BLaER1 (cell line): ENCODE measurements at regions not wholly inside any gene's neighbourhood (a gene's known extent, or its start where the extent isn't known, plus 50 kb on each side); places are given as distances from the start of the nearest gene placed in this dataset.
"Not testable (repeated sequence)": the region's sequence is repeated elsewhere in the genome, so short reads cannot be mapped to it uniquely, and the experiment has no call there.

Experiments
- H3K27ac ChIP-seq: shearing (Covaris generic); formaldehyde crosslinking; 2 replicates; pipeline ENCODE4 v1.8.1; 2022
- H3K27me3 ChIP-seq: shearing (Covaris generic); formaldehyde crosslinking; 2 replicates; pipeline ENCODE4 v1.8.1; 2022
- H3K36me3 ChIP-seq: shearing (Covaris generic); formaldehyde crosslinking; 2 replicates; pipeline ENCODE4 v1.8.1; 2022
- H3K4me1 ChIP-seq: shearing (Covaris generic); formaldehyde crosslinking; 2 replicates; pipeline ENCODE4 v1.8.1; 2022
- H3K4me2 ChIP-seq: shearing (Covaris generic); formaldehyde crosslinking; 2 replicates; pipeline ENCODE4 v1.8.1; 2022
- H3K4me3 ChIP-seq: shearing (Covaris generic); formaldehyde crosslinking; 2 replicates; pipeline ENCODE4 v1.8.1; 2022
- H3K9ac ChIP-seq: shearing (Covaris generic); formaldehyde crosslinking; 2 replicates; pipeline ENCODE4 v1.8.1; 2022
- H3K9me3 ChIP-seq: shearing (Covaris generic); formaldehyde crosslinking; 2 replicates; pipeline ENCODE4 v1.8.1; 2022
- H4K20me1 ChIP-seq: shearing (Covaris generic); formaldehyde crosslinking; 2 replicates; pipeline ENCODE4 v1.8.1; 2022
- Cebpa-rat ChIP-seq: shearing (Covaris generic); IDR thresholded peaks from 2 replicates; pipeline ENCODE4 v1.8.1; 2022

DNA sequence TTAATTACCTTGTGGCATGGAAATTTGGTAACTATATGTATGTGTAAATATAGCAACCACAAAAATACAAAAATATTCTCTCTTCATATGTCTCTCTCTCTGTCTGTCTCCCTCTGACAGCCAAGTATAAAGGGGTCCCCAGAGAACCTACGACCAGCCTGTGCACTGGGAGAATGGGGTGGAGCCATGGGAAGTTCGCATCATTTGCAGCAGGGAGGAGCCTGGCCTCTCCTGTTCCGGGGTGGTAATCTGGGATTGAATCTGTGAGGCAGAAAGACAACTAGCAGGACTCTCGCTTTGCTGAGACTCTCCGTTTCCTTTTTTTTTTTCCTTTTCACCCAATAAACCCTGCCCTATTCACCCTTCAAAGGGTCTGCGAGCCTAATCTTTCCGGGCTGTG lies 1109.1 kb downstream of the HACE1 start:
- Histone ChIP-seq H3K27me3 (no peaks in the 10 kb centered on the region), H3K27ac (no peak overlapping the region), H3K36me3 (no peaks in the 10 kb centered on the region), H3K9me3 (no peaks in the 10 kb centered on the region), H4K20me1 (no peaks in the 10 kb centered on the region), H3K9ac (no peak overlapping the region), H3K4me3 (no peak overlapping the region), H3K4me2 (no peak overlapping the region), H3K4me1 (no peaks in the 10 kb centered on the region)
- no peak for TF ChIP-seq Cebpa-rat

DNA sequence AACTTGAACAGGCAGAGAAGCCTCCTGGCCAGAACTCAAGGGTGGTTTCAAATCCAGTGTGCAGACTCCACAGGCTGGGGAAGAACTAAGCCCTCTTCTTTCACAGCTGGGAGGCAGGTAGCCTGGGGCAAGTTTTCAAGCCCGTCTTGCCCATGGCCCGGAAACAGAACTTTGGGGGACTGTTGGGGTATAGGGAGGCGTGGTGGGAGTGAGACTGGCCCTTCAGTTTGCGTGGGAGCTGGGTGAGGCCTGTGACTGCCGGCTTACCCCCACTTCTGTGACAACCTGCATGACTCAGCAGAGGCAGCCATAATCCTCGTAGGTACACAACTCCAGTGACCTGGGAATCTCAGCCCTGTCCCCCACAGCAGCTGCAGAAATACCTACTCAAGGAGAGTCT lies 1125.7 kb downstream of the HACE1 start:
- no peaks in the 10 kb centered on the region for H3K9me3 ChIP-seq
- TF ChIP-seq Cebpa-rat: no peak
- no peaks in the 10 kb centered on the region for H3K36me3 ChIP-seq
- H3K27ac ChIP-seq: no peak overlapping the region
- no peaks in the 10 kb centered on the region for H3K27me3 ChIP-seq
- H3K4me3 ChIP-seq: no peak overlapping the region
- H3K9ac ChIP-seq: no peak overlapping the region
- 0 out of 2 replicates have a peak overlapping the region, but pooled peaks have one; percentile 17 for H3K4me2 ChIP-seq
- H3K4me1 ChIP-seq: peaks cover 12% of the 10 kb centered on the region; the same call in 1 of the 2 replicates
- H4K20me1 ChIP-seq: no peaks in the 10 kb centered on the region

GRCh38 chr6:103729658-103730057 lies 1130.1 kb downstream of the HACE1 start:
- no peaks in the 10 kb centered on the region for H4K20me1 ChIP-seq
- H3K27ac ChIP-seq: no peak overlapping the region
- H3K9me3 ChIP-seq: no peaks in the 10 kb centered on the region
- H3K9ac ChIP-seq: no peak overlapping the region
- H3K4me3 ChIP-seq: no peak overlapping the region
- H3K27me3 ChIP-seq: no peaks in the 10 kb centered on the region
- no peak for TF ChIP-seq Cebpa-rat
- no peaks in the 10 kb centered on the region for H3K36me3 ChIP-seq
- peaks cover 7% of the 10 kb centered on the region; the same call in 1 of the 2 replicates for H3K4me1 ChIP-seq
- H3K4me2 ChIP-seq: no peak overlapping the region

- no peaks in the 10 kb centered on the region for H3K27me3 ChIP-seq
- no peaks in the 10 kb centered on the region for H3K36me3 ChIP-seq
- TF ChIP-seq Cebpa-rat: no peak
- no peaks in the 10 kb centered on the region for H3K4me1 ChIP-seq
- H3K4me2 ChIP-seq: no peak overlapping the region
- H3K9ac ChIP-seq: no peak overlapping the region
- H4K20me1 ChIP-seq: no peaks in the 10 kb centered on the region
- no peak overlapping the region for H3K27ac ChIP-seq
- H3K4me3 ChIP-seq: no peak overlapping the region
- no peaks in the 10 kb centered on the region for H3K9me3 ChIP-seq
Measured at GRCh38 chr6:103723438-103724322, 1136.0 kb downstream of the HACE1 start.

- Histone ChIP-seq H3K4me1 (no peaks in the 10 kb centered on the region), H3K36me3 (no peaks in the 10 kb centered on the region), H3K27me3 (no peaks in the 10 kb centered on the region), H3K9ac (no peak overlapping the region), H3K9me3 (no peaks in the 10 kb centered on the region), H3K4me3 (no peak overlapping the region), H3K27ac (no peak overlapping the region), H4K20me1 (no peaks in the 10 kb centered on the region), H3K4me2 (no peak overlapping the region)
- no peak for TF ChIP-seq Cebpa-rat
Measured at GRCh38 chr6:103722683-103723082, 1137.0 kb downstream of the HACE1 start.

GRCh38 chr6:103721923-103722322 lies 1137.8 kb downstream of the HACE1 start:
- Histone ChIP-seq H3K9me3 (no peaks in the 10 kb centered on the region), H4K20me1 (no peaks in the 10 kb centered on the region), H3K4me3 (no peak overlapping the region), H3K36me3 (no peaks in the 10 kb centered on the region), H3K4me1 (no peaks in the 10 kb centered on the region), H3K27ac (no peak overlapping the region), H3K4me2 (no peak overlapping the region), H3K9ac (no peak overlapping the region), H3K27me3 (no peaks in the 10 kb centered on the region)
- no peak for TF ChIP-seq Cebpa-rat

GRCh38 chr6:103720393-103720792 lies 1139.3 kb downstream of the HACE1 start:
- no peak for TF ChIP-seq Cebpa-rat
- Histone ChIP-seq H3K4me1 (peaks cover 4% of the 10 kb centered on the region; the same call in 1 of the 2 replicates), H3K4me3 (no peak overlapping the region), H3K27ac (no peak overlapping the region), H4K20me1 (no peaks in the 10 kb centered on the region), H3K9me3 (no peaks in the 10 kb centered on the region), H3K36me3 (no peaks in the 10 kb centered on the region), H3K9ac (no peak overlapping the region), H3K4me2 (no peak overlapping the region), H3K27me3 (no peaks in the 10 kb centered on the region)

- TF ChIP-seq Cebpa-rat: no peak
- H3K27ac ChIP-seq: no peak overlapping the region
- H3K4me1 ChIP-seq: peaks cover 9% of the 10 kb centered on the region; the same call in 1 of the 2 replicates
- no peaks in the 10 kb centered on the region for H3K36me3 ChIP-seq
- H3K4me2 ChIP-seq: no peak overlapping the region
- no peak overlapping the region for H3K4me3 ChIP-seq
- no peaks in the 10 kb centered on the region for H4K20me1 ChIP-seq
- H3K9me3 ChIP-seq: no peaks in the 10 kb centered on the region
- no peak overlapping the region for H3K9ac ChIP-seq
- no peaks in the 10 kb centered on the region for H3K27me3 ChIP-seq
Measured at GRCh38 chr6:103719545-103719944, 1140.2 kb downstream of the HACE1 start.

DNA sequence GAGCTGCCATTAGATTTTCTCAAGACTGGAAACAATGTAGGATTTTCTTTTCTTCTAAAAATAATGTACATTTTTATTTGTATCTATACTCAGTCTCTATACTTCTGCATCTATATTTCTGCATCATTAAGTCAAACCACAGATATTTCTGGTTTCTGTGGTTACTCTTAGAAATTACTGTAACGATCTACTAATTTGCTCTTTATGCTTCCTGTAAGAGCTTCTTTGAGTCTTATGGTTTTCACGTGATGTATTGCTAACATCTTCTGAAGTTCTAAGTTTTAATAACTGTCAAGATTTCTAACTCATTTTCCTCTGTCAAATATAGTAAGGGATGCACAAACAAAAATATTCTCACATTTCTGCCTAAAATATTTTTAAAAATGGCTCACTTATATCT lies 1144.5 kb downstream of the HACE1 start:
- Histone ChIP-seq H3K9me3 (no peaks in the 10 kb centered on the region), H3K27me3 (no peaks in the 10 kb centered on the region), H3K36me3 (no peaks in the 10 kb centered on the region), H4K20me1 (no peaks in the 10 kb centered on the region), H3K9ac (no peak overlapping the region), H3K4me1 (peaks cover 9% of the 10 kb centered on the region; the same call in 1 of the 2 replicates), H3K4me3 (no peak overlapping the region), H3K27ac (no peak overlapping the region), H3K4me2 (peak overlapping the region; percentile 10; the same call in 1 of the 2 replicates)
- TF ChIP-seq Cebpa-rat: no peak

- H3K4me3 ChIP-seq, H3K9me3 ChIP-seq, H3K4me1 ChIP-seq, H3K36me3 ChIP-seq, H3K4me2 ChIP-seq, H3K27ac ChIP-seq, H4K20me1 ChIP-seq, H3K27me3 ChIP-seq, H3K9ac ChIP-seq: not testable (repeated sequence)
Measured at GRCh38 chr6:103709236-103709635, 1150.5 kb downstream of the HACE1 start.
